Right atrium auricular region (tissue), 2 donors: ENCODE measurements at regions not wholly inside any gene's neighbourhood (a gene's known extent, or its start where the extent isn't known, plus 50 kb on each side); places are given as distances from the start of the nearest gene placed in this dataset.

Source experiments
- DNase-seq: peaks from one replicate; pipeline ENCODE4 v3.0.0-alpha.2; 2019; ENCODE audit warnings: low spot score
- H3K27ac ChIP-seq, 2 donors: fragments of 200-600 bp; sonication (generic); 1 replicate in 1 of 2; 2 replicates in 1 of 2; pipeline ENCODE4 v1.5.1; 2016 to 2019
- H3K27me3 ChIP-seq, 2 donors: fragments of 200-600 bp; sonication (generic); one replicate each; pipeline versions ENCODE4 v1.5.1 to v1.6.0; 2017 to 2019
- H3K36me3 ChIP-seq: fragments of 200-600 bp; sonication (generic); one replicate; pipeline ENCODE4 v1.5.1; 2016
- H3K4me1 ChIP-seq, 2 donors: fragments of 200-600 bp; sonication (generic); one replicate each; pipeline versions ENCODE4 v1.5.1 to v1.6.0; 2017 to 2019
- H3K4me3 ChIP-seq, 2 donors: fragments of 200-600 bp; sonication (generic); 1 replicate in 1 of 2; 2 replicates in 1 of 2; pipeline ENCODE4 v1.5.1; 2017 to 2019; ENCODE audit warnings: mild to moderate bottlenecking in 1 of 2, moderate library complexity in 1 of 2
- H3K9me3 ChIP-seq, 2 donors: fragments of 200-600 bp; sonication (generic); one replicate each; pipeline ENCODE4 v1.5.1; 2019
- CTCF ChIP-seq, 2 donors: fragments of 200-600 bp; sonication (generic); IDR thresholded peaks; one replicate each; pipeline ENCODE4 v1.5.1; 2019; ENCODE audit warnings: antibody characterized with exemption in 2 of 2

GRCh38 chr11:134742224-134742612 is 330.2 kb upstream of the B3GAT1 start:
- no peak overlapping the region for H3K4me3 ChIP-seq
- no peak for TF ChIP-seq CTCF (IDR thresholded peaks at IDR 0.05)
- H3K4me1 ChIP-seq = peaks cover 0 to 7% of the 10 kb centered on the region in 2 donors
- no peak overlapping the region for H3K27ac ChIP-seq
- no peak for DNase-seq
- H3K36me3 ChIP-seq = no peaks in the 10 kb centered on the region
- H3K27me3 ChIP-seq = no peaks in the 10 kb centered on the region
- H3K9me3 ChIP-seq = peaks cover 0 to 15% of the 10 kb centered on the region in 2 donors

- Histone ChIP-seq H3K27me3 (no peaks in the 10 kb centered on the region), H3K4me3 (no peak overlapping the region), H3K36me3 (no peaks in the 10 kb centered on the region), H3K4me1 (peaks cover 0 to 7% of the 10 kb centered on the region in 2 donors), H3K27ac (no peak overlapping the region), H3K9me3 (peaks cover 0 to 10% of the 10 kb centered on the region in 2 donors)
- TF ChIP-seq CTCF (IDR thresholded peaks at IDR 0.05) = no peak
- DNase-seq = no peak
These were observed 329.6 kb upstream of the B3GAT1 start for GRCh38 chr11:134741453-134742223.

GRCh38 chr11:134740590-134741261 is 328.7 kb upstream of the B3GAT1 start:
- H3K9me3 ChIP-seq = peaks cover 0 to under 1% of the 10 kb centered on the region in 2 donors
- no peak for TF ChIP-seq CTCF (IDR thresholded peaks at IDR 0.05)
- no peak overlapping the region for H3K27ac ChIP-seq
- no peaks in the 10 kb centered on the region for H3K36me3 ChIP-seq
- DNase-seq = no peak
- no peaks in the 10 kb centered on the region for H3K27me3 ChIP-seq
- H3K4me1 ChIP-seq = peaks cover 0 to 7% of the 10 kb centered on the region in 2 donors
- H3K4me3 ChIP-seq = no peak overlapping the region

- H3K4me1 ChIP-seq = peaks cover 0 to 7% of the 10 kb centered on the region in 2 donors
- H3K27ac ChIP-seq = no peak overlapping the region
- no peak overlapping the region for H3K4me3 ChIP-seq
- no peaks in the 10 kb centered on the region for H3K27me3 ChIP-seq
- DNase-seq = no peak
- H3K9me3 ChIP-seq = no peaks in the 10 kb centered on the region
- no peaks in the 10 kb centered on the region for H3K36me3 ChIP-seq
- TF ChIP-seq CTCF (IDR thresholded peaks at IDR 0.05) = no peak
These were observed 327.1 kb upstream of the B3GAT1 start for GRCh38 chr11:134739136-134739535.

GRCh38 chr11:134738581-134738980 is 326.5 kb upstream of the B3GAT1 start:
- H3K4me1 ChIP-seq = peaks cover 0 to 7% of the 10 kb centered on the region in 2 donors
- no peak overlapping the region for H3K4me3 ChIP-seq
- H3K9me3 ChIP-seq = no peaks in the 10 kb centered on the region
- no peak for DNase-seq
- no peak for TF ChIP-seq CTCF (IDR thresholded peaks at IDR 0.05)
- no peaks in the 10 kb centered on the region for H3K27me3 ChIP-seq
- H3K27ac ChIP-seq = no peak overlapping the region
- no peaks in the 10 kb centered on the region for H3K36me3 ChIP-seq
